SK-N-DZ (cell line): ENCODE measurements at regions not wholly inside any gene's neighbourhood (a gene's known extent, or its start where the extent isn't known, plus 50 kb on each side); places are given as distances from the start of the nearest gene placed in this dataset.
A peak's percentile ranks its signal among the peaks of the same experiment; 100 is the strongest.

ENCODE experiments used
- DNase-seq: peaks from one replicate; pipeline ENCODE4 v3.0.0-alpha.2; 2015; ENCODE audit warnings: low spot score

- DNase-seq: no peak
Observed at GRCh38 chr6:91813641-91814040, 1226.8 kb upstream of the MAP3K7 start.

- DNase-seq: no peak
Observed at GRCh38 chr6:91812596-91813274, 1225.9 kb upstream of the MAP3K7 start.

- peak; percentile 95 for DNase-seq
Observed at GRCh38 chr6:91804981-91805380, 1218.1 kb upstream of the MAP3K7 start.

- no peak for DNase-seq
Observed at GRCh38 chr6:91802431-91802830, 1215.6 kb upstream of the MAP3K7 start.

- no peak for DNase-seq
Observed at GRCh38 chr6:91796603-91797002, 1209.7 kb upstream of the MAP3K7 start.

GRCh38 chr6:91788501-91788900 lies 1201.6 kb upstream of the MAP3K7 start:
- no peak for DNase-seq

GRCh38 chr6:91786474-91787184 lies 1199.8 kb upstream of the MAP3K7 start:
- DNase-seq: no peak

- DNase-seq: no peak
Observed at GRCh38 chr6:91782802-91783201, 1195.9 kb upstream of the MAP3K7 start.

GRCh38 chr6:91781946-91782345 lies 1195.1 kb upstream of the MAP3K7 start:
- peak; percentile 25 for DNase-seq

- no peak for DNase-seq
Observed at GRCh38 chr6:91780270-91780669, 1193.4 kb upstream of the MAP3K7 start.

GRCh38 chr6:91761621-91762020 lies 1174.7 kb upstream of the MAP3K7 start:
- DNase-seq: no peak

- no peak for DNase-seq
Observed at GRCh38 chr6:91754691-91755090, 1167.8 kb upstream of the MAP3K7 start.

- DNase-seq: no peak
Observed at GRCh38 chr6:91751526-91751925, 1164.7 kb upstream of the MAP3K7 start.

GRCh38 chr6:91744566-91744965 lies 1157.7 kb upstream of the MAP3K7 start:
- DNase-seq: no peak

GRCh38 chr6:91743756-91744155 lies 1156.9 kb upstream of the MAP3K7 start:
- no peak for DNase-seq

- DNase-seq: no peak
Observed at GRCh38 chr6:91731939-91732338, 1145.1 kb upstream of the MAP3K7 start.

- no peak for DNase-seq
Observed at GRCh38 chr6:91730710-91731109, 1143.8 kb upstream of the MAP3K7 start.

GRCh38 chr6:91720324-91720723 lies 1133.5 kb upstream of the MAP3K7 start:
- no peak for DNase-seq

GRCh38 chr6:91719414-91719813 lies 1132.5 kb upstream of the MAP3K7 start:
- no peak for DNase-seq

GRCh38 chr6:91718198-91718597 lies 1131.3 kb upstream of the MAP3K7 start:
- no peak for DNase-seq

GRCh38 chr6:91717094-91717493 lies 1130.2 kb upstream of the MAP3K7 start:
- DNase-seq: no peak

- no peak for DNase-seq
Observed at GRCh38 chr6:91716361-91716760, 1129.5 kb upstream of the MAP3K7 start.

GRCh38 chr6:91715171-91715805 lies 1128.4 kb upstream of the MAP3K7 start:
- no peak for DNase-seq
